Endothelial cell of umbilical vein (primary cell): ENCODE measurements at regions not wholly inside any gene's neighbourhood (a gene's known extent, or its start where the extent isn't known, plus 50 kb on each side); places are given as distances from the start of the nearest gene placed in this dataset.

Experiments
- BruUV-seq: library from RNA; stranded (reverse); fragments of 400-500 nt; replicated peaks from 2 replicates; lab custom pipeline; 2021; lab: Mats Ljungman, UMichigan
- CTCF ChIA-PET: fragments of 300-600, 350-600 bp; sonication (Branson Sonifier 250); formaldehyde crosslinking; loops from one replicate; lab custom pipeline; 2021; ENCODE audit warnings: antibody characterized with exemption, inconsistent platforms; lab: Charles Lee
- POLR2A ChIA-PET: fragments of 300-600, 350-600 bp; sonication (Branson Sonifier 250); formaldehyde crosslinking; loops from one replicate; lab custom pipeline; 2021; ENCODE audit warnings: antibody characterized with exemption, inconsistent platforms; lab: Charles Lee
- DNase-seq: peaks from one replicate; pipeline ENCODE4 v3.0.0-alpha.2; 2011; ENCODE audit warnings: low read depth, low spot score
- FAIRE-seq: peaks from 2 replicates; lab custom pipeline; 2011; peaks lifted over from hg19 to GRCh38; lab: Jason Lieb, UNC
- H2AFZ ChIP-seq: 2 replicates; pipeline ENCODE4 v1.6.0; 2012; ENCODE audit warnings: low read depth, low read length, control low read depth, inconsistent platforms
- H3K27ac ChIP-seq: 2 replicates; pipeline ENCODE4 v1.5.1; 2011; ENCODE audit warnings: low read depth, mild to moderate bottlenecking, control low read depth, low read length, moderate library complexity; ENCODE audit not compliant: insufficient read depth
- H3K27me3 ChIP-seq, 2 experiments: 2 replicates each; pipeline versions ENCODE4 v1.6.0 to v1.6.1; 2011; ENCODE audit warnings: low read length in 2 of 2, mixed read lengths in 1 of 2; ENCODE audit not compliant: control insufficient read depth in 2 of 2, insufficient read depth in 2 of 2
- H3K36me3 ChIP-seq, 2 experiments: 2 replicates in 1 of 2; 3 replicates in 1 of 2; pipeline ENCODE4 v1.5.1; 2011; ENCODE audit warnings: low read length in 2 of 2, mild to moderate bottlenecking in 1 of 2, moderate library complexity in 1 of 2; ENCODE audit not compliant: control insufficient read depth in 2 of 2, insufficient read depth in 2 of 2; ENCODE audit errors: extremely low read depth in 1 of 2
- H3K4me1 ChIP-seq: 3 replicates; pipeline ENCODE4 v1.5.1; 2011; ENCODE audit warnings: mild to moderate bottlenecking, low read length; ENCODE audit not compliant: control insufficient read depth, insufficient read depth; ENCODE audit errors: extremely low read depth
- H3K4me2 ChIP-seq: 2 replicates; pipeline ENCODE4 v1.6.1; 2011; ENCODE audit warnings: low read length, control low read depth, mixed read lengths; ENCODE audit not compliant: insufficient read depth
- H3K4me3 ChIP-seq, 3 experiments: fragments of 200-600 bp in 1 of 3; sonication (generic), shearing (Covaris generic) in 1 of 3; replicated peaks in 1 of 3; 2 replicates each; pipeline ENCODE4 v1.5.1; 2011 to 2016; ENCODE audit warnings: control low read depth in 3 of 3, low read length in 3 of 3, mild to moderate bottlenecking in 2 of 3, inconsistent platforms in 1 of 3, low read depth in 1 of 3, moderate library complexity in 1 of 3; ENCODE audit not compliant: insufficient read depth in 1 of 3
- H3K79me2 ChIP-seq: 2 replicates; pipeline ENCODE4 v1.6.0; 2012; ENCODE audit warnings: low read length, inconsistent platforms; ENCODE audit not compliant: control insufficient read depth, insufficient read depth
- H3K9ac ChIP-seq: replicated peaks from 2 replicates; pipeline ENCODE3; 2011; ENCODE audit warnings: low read length, control low read depth; ENCODE audit not compliant: insufficient read depth; ENCODE audit errors: extremely low read depth
- H3K9me1 ChIP-seq: replicated peaks from 3 replicates; pipeline ENCODE4 v1.6.0; 2011; ENCODE audit warnings: mild to moderate bottlenecking, low read length; ENCODE audit not compliant: control insufficient read depth, insufficient read depth; ENCODE audit errors: extremely low read depth
- H3K9me3 ChIP-seq: replicated peaks from 2 replicates; pipeline ENCODE4 v1.5.1; 2012; ENCODE audit warnings: low read length, inconsistent platforms; ENCODE audit not compliant: control insufficient read depth, insufficient read depth
- H4K20me1 ChIP-seq: replicated peaks from 2 replicates; pipeline ENCODE3; 2011; ENCODE audit warnings: mild to moderate bottlenecking, low read length; ENCODE audit not compliant: control insufficient read depth, insufficient read depth; ENCODE audit errors: extremely low read depth
- EZH2 ChIP-seq: IDR thresholded peaks from 2 replicates; pipeline ENCODE4 v1.6.1; 2012; ENCODE audit warnings: borderline replicate concordance, low read depth, mild to moderate bottlenecking, moderate library complexity, low read length, inconsistent platforms; ENCODE audit not compliant: severe bottlenecking
- FOS ChIP-seq: IDR thresholded peaks from 2 replicates; pipeline ENCODE4 v1.6.1; 2011; ENCODE audit warnings: mild to moderate bottlenecking, low read length, moderate library complexity, borderline replicate concordance; ENCODE audit not compliant: insufficient read depth
- GATA2 ChIP-seq: IDR thresholded peaks from 2 replicates; pipeline ENCODE4 v1.7.0; 2011; ENCODE audit warnings: low read depth, mild to moderate bottlenecking, moderate library complexity, mixed read lengths, low read length; ENCODE audit not compliant: insufficient read length, insufficient read depth
- JUN ChIP-seq: IDR thresholded peaks from 2 replicates; pipeline ENCODE4 v1.6.1; 2011; ENCODE audit warnings: borderline replicate concordance, low read depth; ENCODE audit not compliant: insufficient read length, insufficient read depth
- MYC ChIP-seq: IDR thresholded peaks from one replicate; pipeline ENCODE4 v1.6.1; 2011; ENCODE audit warnings: mild to moderate bottlenecking, low read depth, low read length
- POLR2A ChIP-seq: IDR thresholded peaks from 2 replicates; pipeline ENCODE4 v1.6.1; 2012; ENCODE audit warnings: low read depth, mild to moderate bottlenecking, control low read depth, low read length
- POLR2AphosphoS5 ChIP-seq: IDR thresholded peaks from 2 replicates; pipeline ENCODE4 v1.6.1; 2012; ENCODE audit warnings: low read depth, mild to moderate bottlenecking, control low read depth, low read length, moderate library complexity; ENCODE audit not compliant: insufficient read depth
- dilution Hi-C: fragments of 300-500 bp; cut with MboI; formaldehyde crosslinking; loops from one replicate; pipeline ENCODE4 v1.15.0; 2019; ENCODE audit warnings: low sequenced_read_pairs; ENCODE audit not compliant: extremely low pct_ligation_motif_present
- intact Hi-C: fragments of 100-400 bp; cut with micrococcal nuclease; formaldehyde crosslinking; loops from one replicate; pipeline ENCODE4 v1.10.0; 2022
- TF ChIP-seq, protein P1 (sequence below): IDR thresholded peaks from 2 replicates; pipeline ENCODE4 v1.6.1; 2011; ENCODE audit not compliant: insufficient read depth, insufficient read length
- TF ChIP-seq, protein P2 (sequence below), 2 donors: IDR thresholded peaks; 1 replicate in 1 of 2; 2 replicates in 1 of 2; pipeline ENCODE4 v1.5.1; 2011; ENCODE audit warnings: low read length in 2 of 2, mild to moderate bottlenecking in 2 of 2, moderate library complexity in 2 of 2, control low read depth in 1 of 2, inconsistent platforms in 1 of 2, low read depth in 1 of 2; ENCODE audit not compliant: insufficient read depth in 1 of 2; ENCODE audit errors: extremely low read depth in 1 of 2

- no peak for TF ChIP-seq JUN
- no peak for DNase-seq
- Histone ChIP-seq H3K27me3 (no peaks in the 10 kb centered on the region), H3K9me3 (no peaks in the 10 kb centered on the region), H3K79me2 (no peaks in the 10 kb centered on the region), H4K20me1 (no peaks in the 10 kb centered on the region), H3K27ac (no peak overlapping the region), H3K4me2 (no peak overlapping the region), H2AFZ (no peak overlapping the region), H3K9ac (no peak overlapping the region), H3K36me3 (no peaks in the 10 kb centered on the region), H3K9me1 (no peaks in the 10 kb centered on the region), H3K4me1 (peaks cover 2% of the 10 kb centered on the region), H3K4me3 (no peak overlapping the region)
- intact Hi-C loops: no loop called here
- ChIA-PET POLR2A (no interaction called here), CTCF (no interaction called here)
- dilution Hi-C loops: no loop called here
- FAIRE-seq: no peak
- no TSS peak for BruUV-seq
Measured at GRCh38 chr13:80201694-80202468, 139.0 kb downstream of the SPRY2 start.

- H3K9me1 ChIP-seq: no peaks in the 10 kb centered on the region
- TF ChIP-seq EZH2 (no peak), POLR2AphosphoS5 (no peak), POLR2A (no peak), MYC (no peak), FOS (no peak), GATA2 (no peak), JUN (no peak)
- TF ChIP-seq, protein P1, sequence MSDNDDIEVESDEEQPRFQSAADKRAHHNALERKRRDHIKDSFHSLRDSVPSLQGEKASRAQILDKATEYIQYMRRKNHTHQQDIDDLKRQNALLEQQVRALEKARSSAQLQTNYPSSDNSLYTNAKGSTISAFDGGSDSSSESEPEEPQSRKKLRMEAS: no peak
- TF ChIP-seq, protein P2, sequence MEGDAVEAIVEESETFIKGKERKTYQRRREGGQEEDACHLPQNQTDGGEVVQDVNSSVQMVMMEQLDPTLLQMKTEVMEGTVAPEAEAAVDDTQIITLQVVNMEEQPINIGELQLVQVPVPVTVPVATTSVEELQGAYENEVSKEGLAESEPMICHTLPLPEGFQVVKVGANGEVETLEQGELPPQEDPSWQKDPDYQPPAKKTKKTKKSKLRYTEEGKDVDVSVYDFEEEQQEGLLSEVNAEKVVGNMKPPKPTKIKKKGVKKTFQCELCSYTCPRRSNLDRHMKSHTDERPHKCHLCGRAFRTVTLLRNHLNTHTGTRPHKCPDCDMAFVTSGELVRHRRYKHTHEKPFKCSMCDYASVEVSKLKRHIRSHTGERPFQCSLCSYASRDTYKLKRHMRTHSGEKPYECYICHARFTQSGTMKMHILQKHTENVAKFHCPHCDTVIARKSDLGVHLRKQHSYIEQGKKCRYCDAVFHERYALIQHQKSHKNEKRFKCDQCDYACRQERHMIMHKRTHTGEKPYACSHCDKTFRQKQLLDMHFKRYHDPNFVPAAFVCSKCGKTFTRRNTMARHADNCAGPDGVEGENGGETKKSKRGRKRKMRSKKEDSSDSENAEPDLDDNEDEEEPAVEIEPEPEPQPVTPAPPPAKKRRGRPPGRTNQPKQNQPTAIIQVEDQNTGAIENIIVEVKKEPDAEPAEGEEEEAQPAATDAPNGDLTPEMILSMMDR (IDR thresholded peaks at IDR 0.05; ENCODE audit: extremely low read depth in 1 of 2, insufficient read depth in 1 of 2, low read depth in 1 of 2, low read length in 2 of 2): no peak
- DNase-seq: no peak
- no peaks in the 10 kb centered on the region for H3K79me2 ChIP-seq
- H4K20me1 ChIP-seq: no peaks in the 10 kb centered on the region
- ChIA-PET POLR2A (no interaction called here), CTCF (interaction anchor here (1.5 kb wide), 1 partner anchor 14 kb away, joined by 3 read pairs; no protein-coding TSS in a partner anchor)
- H3K9ac ChIP-seq: no peak overlapping the region
- H2AFZ ChIP-seq: no peak overlapping the region
- no peak overlapping the region for H3K4me2 ChIP-seq
- H3K27ac ChIP-seq: no peak overlapping the region
- dilution Hi-C loops: no loop called here
- H3K27me3 ChIP-seq: no peaks in the 10 kb centered on the region
- H3K9me3 ChIP-seq: no peaks in the 10 kb centered on the region
- no peak for FAIRE-seq
- intact Hi-C loops: no loop called here
- BruUV-seq: no TSS peak
- peaks cover 3% of the 10 kb centered on the region for H3K4me1 ChIP-seq
- no peak overlapping the region for H3K4me3 ChIP-seq
- no peaks in the 10 kb centered on the region for H3K36me3 ChIP-seq
Measured at GRCh38 chr13:80199585-80200292, 141.2 kb downstream of the SPRY2 start.
